ENCODE measurements at regions not wholly inside any gene's neighbourhood (a gene's known extent, or its start where the extent isn't known, plus 50 kb on each side); places are given as distances from the start of the nearest gene placed in this dataset.

DNA sequence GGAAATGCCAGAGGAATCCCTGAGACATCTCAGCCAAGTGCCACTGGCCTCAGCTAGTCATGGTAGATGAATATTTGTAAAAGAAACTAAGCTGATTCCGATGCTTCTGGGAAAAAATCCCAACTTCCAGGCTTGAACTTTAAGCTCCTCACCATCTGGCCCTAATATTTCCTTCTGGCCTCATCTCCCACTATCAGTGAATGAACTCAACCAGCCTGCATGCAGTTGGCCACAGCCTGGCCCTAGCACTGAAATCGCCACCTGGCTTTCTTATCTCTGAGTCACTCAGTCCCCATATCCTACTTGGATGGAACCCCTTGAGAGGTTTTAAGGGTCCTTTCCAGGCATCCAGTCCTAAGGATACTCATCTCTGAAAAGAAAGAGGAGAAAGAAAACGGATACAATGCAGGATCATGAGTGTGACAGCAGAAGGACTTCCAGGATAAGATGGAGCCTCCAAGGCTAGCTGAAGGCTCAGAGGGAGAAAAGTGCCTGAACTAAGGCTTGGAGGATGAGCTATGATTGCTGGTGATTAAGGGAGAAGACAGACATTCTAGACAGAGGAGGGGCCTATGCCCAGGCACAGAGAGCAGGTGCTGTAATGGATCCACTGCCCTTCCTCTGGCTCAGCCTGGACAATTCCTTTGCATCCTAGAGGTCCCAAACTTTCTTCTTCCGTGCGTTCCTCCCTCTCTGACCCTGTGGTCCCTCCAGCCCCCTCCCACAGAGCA, 141.5 kb upstream of the MYCN start (continued):
- TF ChIP-seq, protein P1, sequence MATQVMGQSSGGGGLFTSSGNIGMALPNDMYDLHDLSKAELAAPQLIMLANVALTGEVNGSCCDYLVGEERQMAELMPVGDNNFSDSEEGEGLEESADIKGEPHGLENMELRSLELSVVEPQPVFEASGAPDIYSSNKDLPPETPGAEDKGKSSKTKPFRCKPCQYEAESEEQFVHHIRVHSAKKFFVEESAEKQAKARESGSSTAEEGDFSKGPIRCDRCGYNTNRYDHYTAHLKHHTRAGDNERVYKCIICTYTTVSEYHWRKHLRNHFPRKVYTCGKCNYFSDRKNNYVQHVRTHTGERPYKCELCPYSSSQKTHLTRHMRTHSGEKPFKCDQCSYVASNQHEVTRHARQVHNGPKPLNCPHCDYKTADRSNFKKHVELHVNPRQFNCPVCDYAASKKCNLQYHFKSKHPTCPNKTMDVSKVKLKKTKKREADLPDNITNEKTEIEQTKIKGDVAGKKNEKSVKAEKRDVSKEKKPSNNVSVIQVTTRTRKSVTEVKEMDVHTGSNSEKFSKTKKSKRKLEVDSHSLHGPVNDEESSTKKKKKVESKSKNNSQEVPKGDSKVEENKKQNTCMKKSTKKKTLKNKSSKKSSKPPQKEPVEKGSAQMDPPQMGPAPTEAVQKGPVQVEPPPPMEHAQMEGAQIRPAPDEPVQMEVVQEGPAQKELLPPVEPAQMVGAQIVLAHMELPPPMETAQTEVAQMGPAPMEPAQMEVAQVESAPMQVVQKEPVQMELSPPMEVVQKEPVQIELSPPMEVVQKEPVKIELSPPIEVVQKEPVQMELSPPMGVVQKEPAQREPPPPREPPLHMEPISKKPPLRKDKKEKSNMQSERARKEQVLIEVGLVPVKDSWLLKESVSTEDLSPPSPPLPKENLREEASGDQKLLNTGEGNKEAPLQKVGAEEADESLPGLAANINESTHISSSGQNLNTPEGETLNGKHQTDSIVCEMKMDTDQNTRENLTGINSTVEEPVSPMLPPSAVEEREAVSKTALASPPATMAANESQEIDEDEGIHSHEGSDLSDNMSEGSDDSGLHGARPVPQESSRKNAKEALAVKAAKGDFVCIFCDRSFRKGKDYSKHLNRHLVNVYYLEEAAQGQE (IDR thresholded peaks at IDR 0.05; ENCODE audit: unreplicated experiment): no peak
- TF ChIP-seq EZH2 (IDR thresholded peaks at IDR 0.05; ENCODE audit: low read depth, unreplicated experiment): no peak

DNA sequence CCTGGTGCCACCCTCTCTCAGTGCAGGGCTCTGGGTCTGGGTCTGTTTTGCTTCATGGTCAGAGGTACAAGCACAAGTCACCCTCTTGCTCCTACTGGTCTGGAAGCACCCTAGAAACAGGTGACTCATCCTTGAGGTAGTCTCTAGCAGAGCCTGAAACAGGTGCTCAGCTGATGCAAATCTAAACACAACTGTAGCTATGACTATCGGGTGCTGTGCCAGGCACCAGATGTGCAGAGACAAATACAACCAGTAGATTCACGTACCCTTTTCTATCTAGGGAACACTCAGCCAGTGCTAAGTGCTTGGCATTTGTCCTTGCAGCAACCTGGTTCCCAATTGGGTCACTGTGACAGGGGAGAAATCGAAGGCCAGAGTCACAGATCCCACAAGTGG, 140.9 kb upstream of the MYCN start:
- Histone ChIP-seq H2AFZ (no peak overlapping the region), H3K4me2 (no peak overlapping the region), H3K4me1 (ENCODE audit: insufficient read depth) (peaks cover 6% of the 10 kb centered on the region; the same call in 1 of the 2 replicates), H3F3A (replicated peaks; ENCODE audit: low read depth) (no peaks in the 10 kb centered on the region), H3K36me3 (ENCODE audit: insufficient read depth) (no peaks in the 10 kb centered on the region), H3K79me2 (replicated peaks; ENCODE audit: insufficient read depth) (no peaks in the 10 kb centered on the region), H3K27ac (ENCODE audit: low read depth) (no peak overlapping the region), H3K27me3 (ENCODE audit: insufficient read depth) (no peaks in the 10 kb centered on the region), H3K9me2 (ENCODE audit: insufficient read depth) (no peaks in the 10 kb centered on the region), H3K4me3 (no peak overlapping the region), H4K20me1 (replicated peaks; ENCODE audit: insufficient read depth) (no peaks in the 10 kb centered on the region)
- Mint-ChIP-seq H3K4me3 (no peak overlapping the region), H3K9me3 (no peaks in the 10 kb centered on the region), H3K27me3 (ENCODE audit: insufficient read depth, low read depth, poor library complexity) (peaks cover 10% of the 10 kb centered on the region), H3K27ac (no peak overlapping the region), H3K36me3 (ENCODE audit: low read depth) (no peaks in the 10 kb centered on the region), H3K4me1 (peaks cover 17% of the 10 kb centered on the region)
- DNase-seq (ENCODE audit: low spot score) (no peak), ATAC-seq (no peak)
- TF ChIP-seq, protein P2, sequence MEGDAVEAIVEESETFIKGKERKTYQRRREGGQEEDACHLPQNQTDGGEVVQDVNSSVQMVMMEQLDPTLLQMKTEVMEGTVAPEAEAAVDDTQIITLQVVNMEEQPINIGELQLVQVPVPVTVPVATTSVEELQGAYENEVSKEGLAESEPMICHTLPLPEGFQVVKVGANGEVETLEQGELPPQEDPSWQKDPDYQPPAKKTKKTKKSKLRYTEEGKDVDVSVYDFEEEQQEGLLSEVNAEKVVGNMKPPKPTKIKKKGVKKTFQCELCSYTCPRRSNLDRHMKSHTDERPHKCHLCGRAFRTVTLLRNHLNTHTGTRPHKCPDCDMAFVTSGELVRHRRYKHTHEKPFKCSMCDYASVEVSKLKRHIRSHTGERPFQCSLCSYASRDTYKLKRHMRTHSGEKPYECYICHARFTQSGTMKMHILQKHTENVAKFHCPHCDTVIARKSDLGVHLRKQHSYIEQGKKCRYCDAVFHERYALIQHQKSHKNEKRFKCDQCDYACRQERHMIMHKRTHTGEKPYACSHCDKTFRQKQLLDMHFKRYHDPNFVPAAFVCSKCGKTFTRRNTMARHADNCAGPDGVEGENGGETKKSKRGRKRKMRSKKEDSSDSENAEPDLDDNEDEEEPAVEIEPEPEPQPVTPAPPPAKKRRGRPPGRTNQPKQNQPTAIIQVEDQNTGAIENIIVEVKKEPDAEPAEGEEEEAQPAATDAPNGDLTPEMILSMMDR (conservative IDR thresholded peaks at IDR 0.05; ENCODE audit: low read depth in 2 of 2): no peak
- TF ChIP-seq NANOG (IDR thresholded peaks at IDR 0.05; ENCODE audit: borderline replicate concordance) (no peak), EZH2 (IDR thresholded peaks at IDR 0.05; ENCODE audit: low read depth, unreplicated experiment) (no peak), EZH2phosphoT487 (IDR thresholded peaks at IDR 0.05; ENCODE audit: unreplicated experiment) (no peak), JUNB (IDR thresholded peaks at IDR 0.05; ENCODE audit: unreplicated experiment) (no peak)
- TF ChIP-seq, protein P3, sequence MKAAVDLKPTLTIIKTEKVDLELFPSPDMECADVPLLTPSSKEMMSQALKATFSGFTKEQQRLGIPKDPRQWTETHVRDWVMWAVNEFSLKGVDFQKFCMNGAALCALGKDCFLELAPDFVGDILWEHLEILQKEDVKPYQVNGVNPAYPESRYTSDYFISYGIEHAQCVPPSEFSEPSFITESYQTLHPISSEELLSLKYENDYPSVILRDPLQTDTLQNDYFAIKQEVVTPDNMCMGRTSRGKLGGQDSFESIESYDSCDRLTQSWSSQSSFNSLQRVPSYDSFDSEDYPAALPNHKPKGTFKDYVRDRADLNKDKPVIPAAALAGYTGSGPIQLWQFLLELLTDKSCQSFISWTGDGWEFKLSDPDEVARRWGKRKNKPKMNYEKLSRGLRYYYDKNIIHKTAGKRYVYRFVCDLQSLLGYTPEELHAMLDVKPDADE (IDR thresholded peaks at IDR 0.05): no peak
- TF ChIP-seq, protein P1 (IDR thresholded peaks at IDR 0.05; ENCODE audit: unreplicated experiment): no peak

Measured in GM23338 (cell line).